ENCODE measurements at regions not wholly inside any gene's neighbourhood (a gene's known extent, or its start where the extent isn't known, plus 50 kb on each side); places are given as distances from the start of the nearest gene placed in this dataset.

GRCh38 chr5:98638701-98639100 lies 134.8 kb upstream of the RGMB start:
- Histone ChIP-seq H3K27ac (no peak overlapping the region), H3K9me3 (no peaks in the 10 kb centered on the region), H3K4me1 (no peaks in the 10 kb centered on the region), H3K4me3 (no peak overlapping the region), H3K36me3 (no peaks in the 10 kb centered on the region), H3K27me3 (no peaks in the 10 kb centered on the region)
- TF ChIP-seq POLR2A (IDR thresholded peaks at IDR 0.05): no peak
- TF ChIP-seq CTCF (IDR thresholded peaks at IDR 0.05 in 4 of 5, conservative IDR thresholded peaks at IDR 0.05 in 1 of 5): no peak
- no peak for ATAC-seq
- intact Hi-C loops (cut with DNase I; ENCODE audit: low total_unique reads) (no loop called here), in situ Hi-C loops (cut with MboI; ENCODE audit: low sequenced_read_pairs in 4 of 4) (no loop called here)
- DNase-seq: no peak

- no peaks in the 10 kb centered on the region for H3K4me1 ChIP-seq
- no peaks in the 10 kb centered on the region for H3K36me3 ChIP-seq
- H3K9me3 ChIP-seq: no peaks in the 10 kb centered on the region
- TF ChIP-seq POLR2A (IDR thresholded peaks at IDR 0.05): no peak
- no peak for TF ChIP-seq CTCF (IDR thresholded peaks at IDR 0.05 in 4 of 5, conservative IDR thresholded peaks at IDR 0.05 in 1 of 5)
- no peak for DNase-seq
- no peaks in the 10 kb centered on the region for H3K27me3 ChIP-seq
- in situ Hi-C loops (cut with MboI; ENCODE audit: low sequenced_read_pairs in 4 of 4): no loop called here
- ATAC-seq: no peak
- intact Hi-C loops (cut with DNase I; ENCODE audit: low total_unique reads): no loop called here
- H3K4me3 ChIP-seq: no peak overlapping the region
- H3K27ac ChIP-seq: no peak overlapping the region
Observed at GRCh38 chr5:98639274-98639673, 134.2 kb upstream of the RGMB start.

- ATAC-seq (no peak), DNase-seq (no peak)
- H3K36me3 ChIP-seq: no peaks in the 10 kb centered on the region
- TF ChIP-seq POLR2A (IDR thresholded peaks at IDR 0.05) (no peak), CTCF (IDR thresholded peaks at IDR 0.05 in 4 of 5, conservative IDR thresholded peaks at IDR 0.05 in 1 of 5) (no peak)
- no peaks in the 10 kb centered on the region for H3K9me3 ChIP-seq
- in situ Hi-C loops (cut with MboI; ENCODE audit: low sequenced_read_pairs in 4 of 4): no loop called here
- no peak overlapping the region for H3K27ac ChIP-seq
- no peak overlapping the region for H3K4me3 ChIP-seq
- H3K27me3 ChIP-seq: no peaks in the 10 kb centered on the region
- intact Hi-C loops (cut with DNase I; ENCODE audit: low total_unique reads): no loop called here
- no peaks in the 10 kb centered on the region for H3K4me1 ChIP-seq
Observed at GRCh38 chr5:98641671-98642070, 131.8 kb upstream of the RGMB start.

GRCh38 chr5:98643569-98643968 lies 129.9 kb upstream of the RGMB start:
- H3K36me3 ChIP-seq: no peaks in the 10 kb centered on the region
- TF ChIP-seq POLR2A (IDR thresholded peaks at IDR 0.05) (no peak), CTCF (IDR thresholded peaks at IDR 0.05 in 4 of 5, conservative IDR thresholded peaks at IDR 0.05 in 1 of 5) (no peak)
- intact Hi-C loops (cut with DNase I; ENCODE audit: low total_unique reads) (no loop called here), in situ Hi-C loops (cut with MboI; ENCODE audit: low sequenced_read_pairs in 4 of 4) (no loop called here)
- no peak overlapping the region for H3K4me3 ChIP-seq
- no peaks in the 10 kb centered on the region for H3K9me3 ChIP-seq
- no peak for ATAC-seq
- H3K4me1 ChIP-seq: no peaks in the 10 kb centered on the region
- DNase-seq: no peak
- H3K27ac ChIP-seq: no peak overlapping the region
- H3K27me3 ChIP-seq: no peaks in the 10 kb centered on the region

GRCh38 chr5:98651715-98652114 lies 121.7 kb upstream of the RGMB start:
- Histone ChIP-seq H3K4me1 (no peaks in the 10 kb centered on the region), H3K4me3 (no peak overlapping the region), H3K36me3 (no peaks in the 10 kb centered on the region), H3K27me3 (no peaks in the 10 kb centered on the region), H3K9me3 (no peaks in the 10 kb centered on the region), H3K27ac (no peak overlapping the region)
- in situ Hi-C loops (cut with MboI; ENCODE audit: low sequenced_read_pairs in 4 of 4): no loop called here
- no peak for TF ChIP-seq POLR2A (IDR thresholded peaks at IDR 0.05)
- TF ChIP-seq CTCF (IDR thresholded peaks at IDR 0.05 in 4 of 5, conservative IDR thresholded peaks at IDR 0.05 in 1 of 5): no peak
- ATAC-seq: no peak
- no peak for DNase-seq
- intact Hi-C loops (cut with DNase I; ENCODE audit: low total_unique reads): no loop called here

All from gastrocnemius medialis (tissue), 4 donors.